Duodenal mucosa (tissue), 2 donors: ENCODE measurements at regions not wholly inside any gene's neighbourhood (a gene's known extent, or its start where the extent isn't known, plus 50 kb on each side); places are given as distances from the start of the nearest gene placed in this dataset.

ENCODE experiments used
- H3K27ac ChIP-seq: one replicate; pipeline ENCODE4 v1.7.0; 2013; ENCODE audit warnings: low read depth, low read length
- H3K27me3 ChIP-seq, 2 donors: one replicate each; pipeline ENCODE4 v1.7.0; 2013; ENCODE audit warnings: low read length in 2 of 2, control low read depth in 1 of 2; ENCODE audit not compliant: insufficient read depth in 2 of 2, control insufficient read depth in 1 of 2
- H3K36me3 ChIP-seq, 2 donors: one replicate each; pipeline ENCODE4 v1.7.0; 2013; ENCODE audit warnings: low read length in 2 of 2, control low read depth in 1 of 2; ENCODE audit not compliant: insufficient read depth in 2 of 2, control insufficient read depth in 1 of 2
- H3K4me1 ChIP-seq, 2 donors: one replicate each; pipeline ENCODE4 v1.7.0; 2013; ENCODE audit warnings: low read length in 2 of 2, control low read depth in 1 of 2; ENCODE audit not compliant: insufficient read depth in 2 of 2, control insufficient read depth in 1 of 2
- H3K4me3 ChIP-seq, 2 donors: one replicate each; pipeline ENCODE4 v1.7.0; 2013; ENCODE audit warnings: low read length in 2 of 2, low read depth in 1 of 2
- H3K9ac ChIP-seq, 2 donors: one replicate each; pipeline ENCODE4 v1.7.0; 2013; ENCODE audit warnings: low read length in 2 of 2, low read depth in 1 of 2
- H3K9me3 ChIP-seq, 2 donors: one replicate each; pipeline ENCODE4 v1.7.0; 2013; ENCODE audit warnings: low read length in 2 of 2, control low read depth in 1 of 2; ENCODE audit not compliant: control insufficient read depth in 1 of 2

- no peaks in the 10 kb centered on the region for H3K27me3 ChIP-seq
- H3K9ac ChIP-seq: no peak overlapping the region
- H3K9me3 ChIP-seq: no peaks in the 10 kb centered on the region
- no peaks in the 10 kb centered on the region for H3K36me3 ChIP-seq
- no peak overlapping the region for H3K4me3 ChIP-seq
- H3K4me1 ChIP-seq: no peaks in the 10 kb centered on the region
- H3K27ac ChIP-seq: no peak overlapping the region
These were observed 1944.6 kb upstream of the WWC1 start for GRCh38 chr5:166346726-166347374.

- Histone ChIP-seq H3K4me3 (no peak overlapping the region), H3K36me3 (no peaks in the 10 kb centered on the region), H3K9me3 (no peaks in the 10 kb centered on the region), H3K27ac (no peak overlapping the region), H3K27me3 (no peaks in the 10 kb centered on the region), H3K9ac (no peak overlapping the region), H3K4me1 (no peaks in the 10 kb centered on the region)
These were observed 1942.4 kb upstream of the WWC1 start for GRCh38 chr5:166349046-166349445.

GRCh38 chr5:166353580-166353979 is 1937.9 kb upstream of the WWC1 start:
- no peak overlapping the region for H3K9ac ChIP-seq

GRCh38 chr5:166354332-166354731 is 1937.1 kb upstream of the WWC1 start:
- no peaks in the 10 kb centered on the region for H3K36me3 ChIP-seq
- no peak overlapping the region for H3K27ac ChIP-seq
- H3K4me3 ChIP-seq: no peak overlapping the region
- no peak overlapping the region for H3K9ac ChIP-seq
- H3K9me3 ChIP-seq: peaks cover 0 to 9% of the 10 kb centered on the region in 2 donors
- no peaks in the 10 kb centered on the region for H3K27me3 ChIP-seq
- no peaks in the 10 kb centered on the region for H3K4me1 ChIP-seq

More at GRCh38 chr5:166353580-166353979, 1937.9 kb upstream of the WWC1 start:
- Histone ChIP-seq H3K4me1 (no peaks in the 10 kb centered on the region), H3K4me3 (no peak overlapping the region), H3K27ac (no peak overlapping the region), H3K9me3 (peaks cover 0 to 9% of the 10 kb centered on the region in 2 donors), H3K36me3 (no peaks in the 10 kb centered on the region), H3K27me3 (no peaks in the 10 kb centered on the region)

- Histone ChIP-seq H3K4me1 (no peaks in the 10 kb centered on the region), H3K9me3 (peaks cover 0 to 9% of the 10 kb centered on the region in 2 donors), H3K27ac (no peak overlapping the region), H3K4me3 (no peak overlapping the region), H3K27me3 (no peaks in the 10 kb centered on the region), H3K9ac (no peak overlapping the region), H3K36me3 (no peaks in the 10 kb centered on the region)
These were observed 1935.3 kb upstream of the WWC1 start for GRCh38 chr5:166356096-166356495.

GRCh38 chr5:166358127-166358830 is 1933.2 kb upstream of the WWC1 start:
- no peak overlapping the region for H3K4me3 ChIP-seq
- no peaks in the 10 kb centered on the region for H3K4me1 ChIP-seq
- H3K9me3 ChIP-seq: peaks cover 0 to 12% of the 10 kb centered on the region in 2 donors
- H3K27me3 ChIP-seq: no peaks in the 10 kb centered on the region
- H3K9ac ChIP-seq: no peak overlapping the region
- H3K27ac ChIP-seq: no peak overlapping the region
- no peaks in the 10 kb centered on the region for H3K36me3 ChIP-seq

- H3K9ac ChIP-seq: no peak overlapping the region
- H3K9me3 ChIP-seq: peaks cover 0 to 3% of the 10 kb centered on the region in 2 donors
- H3K4me1 ChIP-seq: no peaks in the 10 kb centered on the region
- no peaks in the 10 kb centered on the region for H3K27me3 ChIP-seq
- H3K27ac ChIP-seq: no peak overlapping the region
- no peaks in the 10 kb centered on the region for H3K36me3 ChIP-seq
- no peak overlapping the region for H3K4me3 ChIP-seq
These were observed 1928.2 kb upstream of the WWC1 start for GRCh38 chr5:166363087-166363760.

GRCh38 chr5:166365164-166365563 is 1926.3 kb upstream of the WWC1 start:
- H3K27ac ChIP-seq: no peak overlapping the region
- no peaks in the 10 kb centered on the region for H3K4me1 ChIP-seq
- H3K9ac ChIP-seq: no peak overlapping the region
- H3K27me3 ChIP-seq: no peaks in the 10 kb centered on the region
- no peak overlapping the region for H3K4me3 ChIP-seq
- H3K9me3 ChIP-seq: peaks cover 0 to 3% of the 10 kb centered on the region in 2 donors
- no peaks in the 10 kb centered on the region for H3K36me3 ChIP-seq

GRCh38 chr5:166367391-166367790 is 1924.1 kb upstream of the WWC1 start:
- no peaks in the 10 kb centered on the region for H3K36me3 ChIP-seq
- no peak overlapping the region for H3K27ac ChIP-seq
- H3K9ac ChIP-seq: no peak overlapping the region
- H3K9me3 ChIP-seq: peaks cover 0 to under 1% of the 10 kb centered on the region in 2 donors
- no peaks in the 10 kb centered on the region for H3K27me3 ChIP-seq
- H3K4me1 ChIP-seq: no peaks in the 10 kb centered on the region
- H3K4me3 ChIP-seq: no peak overlapping the region

- no peaks in the 10 kb centered on the region for H3K27me3 ChIP-seq
- no peaks in the 10 kb centered on the region for H3K36me3 ChIP-seq
- H3K4me3 ChIP-seq: no peak overlapping the region
- H3K9me3 ChIP-seq: no peaks in the 10 kb centered on the region
- H3K27ac ChIP-seq: no peak overlapping the region
- H3K4me1 ChIP-seq: no peaks in the 10 kb centered on the region
- H3K9ac ChIP-seq: no peak overlapping the region
These were observed 1922.1 kb upstream of the WWC1 start for GRCh38 chr5:166369346-166369745.
